PC-9 (cell line): ENCODE measurements at regions not wholly inside any gene's neighbourhood (a gene's known extent, or its start where the extent isn't known, plus 50 kb on each side); places are given as distances from the start of the nearest gene placed in this dataset.
A peak's percentile ranks its signal among the peaks of the same experiment; 100 is the strongest.

Experiments used
- BruUV-seq: library from RNA; stranded (reverse); fragments of 400-500 nt; replicated peaks from 2 replicates; lab custom pipeline; 2021; lab: Mats Ljungman, UMichigan
- CTCF ChIA-PET: fragments of 300-600 bp; sonication (Branson Sonifier 250); formaldehyde crosslinking; loops from one replicate; lab custom pipeline; 2022; ENCODE audit warnings: antibody characterized with exemption; lab: Charles Lee
- POLR2A ChIA-PET: fragments of 300-600 bp; sonication (Branson Sonifier 250); formaldehyde crosslinking; loops from one replicate; lab custom pipeline; 2022; ENCODE audit warnings: antibody characterized with exemption; ENCODE audit not compliant: unreplicated experiment; lab: Charles Lee
- DNase-seq, 2 experiments: peaks; one replicate each; pipeline versions ENCODE4 v3.0.0 to v3.0.0-alpha.2; 2015 to 2022; ENCODE audit warnings: mixed read lengths in 1 of 2
- H2AFZ ChIP-seq: fragments of 200-600 bp; sonication (generic); 2 replicates; pipeline ENCODE4 v1.8.1; 2017; ENCODE audit warnings: antibody characterized with exemption
- H3F3A ChIP-seq: fragments of 200-600 bp; sonication (generic); 2 replicates; pipeline ENCODE4 v1.8.1; 2017; ENCODE audit warnings: antibody characterized with exemption, mild to moderate bottlenecking, low read depth; ENCODE audit not compliant: insufficient read depth
- H3K27ac ChIP-seq: fragments of 200-600 bp; sonication (generic); 2 replicates; pipeline ENCODE4 v1.6.1; 2016; ENCODE audit warnings: mixed run types
- H3K27me3 ChIP-seq: fragments of 200-600 bp; sonication (generic); 2 replicates; pipeline ENCODE4 v1.6.1; 2016; ENCODE audit warnings: low read depth, mixed run types; ENCODE audit not compliant: insufficient read depth
- H3K36me3 ChIP-seq: fragments of 200-600 bp; sonication (generic); 2 replicates; pipeline ENCODE4 v1.6.1; 2016; ENCODE audit warnings: low read depth, mixed run types
- H3K4me1 ChIP-seq: fragments of 200-600 bp; sonication (generic); replicated peaks from 2 replicates; pipeline ENCODE4 v1.6.1; 2016; ENCODE audit warnings: mixed run types; ENCODE audit not compliant: insufficient read depth
- H3K4me2 ChIP-seq: fragments of 200-600 bp; sonication (generic); 2 replicates; pipeline ENCODE4 v1.6.1; 2017; ENCODE audit warnings: mixed run types
- H3K4me3 ChIP-seq: fragments of 200-600 bp; sonication (generic); 2 replicates; pipeline ENCODE4 v1.6.1; 2016; ENCODE audit warnings: mixed run types
- H3K79me2 ChIP-seq: fragments of 200-600 bp; sonication (generic); 2 replicates; pipeline ENCODE4 v1.6.1; 2017; ENCODE audit warnings: low read depth, mixed run types
- H3K9me2 ChIP-seq: fragments of 200-600 bp; sonication (generic); 2 replicates; pipeline ENCODE4 v1.8.1; 2017; ENCODE audit warnings: mild to moderate bottlenecking; ENCODE audit not compliant: insufficient read depth
- H3K9me3 ChIP-seq: fragments of 200-600 bp; sonication (generic); 2 replicates; pipeline ENCODE4 v1.8.1; 2016; ENCODE audit warnings: low read depth; ENCODE audit not compliant: insufficient read depth
- H4K20me1 ChIP-seq: fragments of 200-600 bp; sonication (generic); 2 replicates; pipeline ENCODE4 v1.8.1; 2017; ENCODE audit not compliant: insufficient read depth
- EZH2 ChIP-seq: fragments of 200-600 bp; sonication (generic); IDR thresholded peaks from 2 replicates; pipeline ENCODE4 v1.8.0; 2017; ENCODE audit warnings: antibody characterized with exemption, low read depth
- intact Hi-C: fragments of 100-400 bp; cut with micrococcal nuclease; formaldehyde crosslinking; loops from one replicate; pipeline ENCODE4 v1.10.0; 2022; ENCODE audit not compliant: unreplicated experiment
- TF ChIP-seq, protein P1 (sequence below): fragments of 200-600 bp; sonication (generic); conservative IDR thresholded peaks from 2 replicates; pipeline ENCODE4 v1.6.1; 2017; ENCODE audit warnings: mixed run types, antibody characterized with exemption, mild to moderate bottlenecking, moderate library complexity

- H3K4me3 ChIP-seq, result no peak overlapping the region
- BruUV-seq, result no TSS peak
- no peaks in the 10 kb centered on the region for H3K27me3 ChIP-seq
- H3K27ac ChIP-seq, result peak overlapping the region; percentile 66
- TF ChIP-seq, protein P1, sequence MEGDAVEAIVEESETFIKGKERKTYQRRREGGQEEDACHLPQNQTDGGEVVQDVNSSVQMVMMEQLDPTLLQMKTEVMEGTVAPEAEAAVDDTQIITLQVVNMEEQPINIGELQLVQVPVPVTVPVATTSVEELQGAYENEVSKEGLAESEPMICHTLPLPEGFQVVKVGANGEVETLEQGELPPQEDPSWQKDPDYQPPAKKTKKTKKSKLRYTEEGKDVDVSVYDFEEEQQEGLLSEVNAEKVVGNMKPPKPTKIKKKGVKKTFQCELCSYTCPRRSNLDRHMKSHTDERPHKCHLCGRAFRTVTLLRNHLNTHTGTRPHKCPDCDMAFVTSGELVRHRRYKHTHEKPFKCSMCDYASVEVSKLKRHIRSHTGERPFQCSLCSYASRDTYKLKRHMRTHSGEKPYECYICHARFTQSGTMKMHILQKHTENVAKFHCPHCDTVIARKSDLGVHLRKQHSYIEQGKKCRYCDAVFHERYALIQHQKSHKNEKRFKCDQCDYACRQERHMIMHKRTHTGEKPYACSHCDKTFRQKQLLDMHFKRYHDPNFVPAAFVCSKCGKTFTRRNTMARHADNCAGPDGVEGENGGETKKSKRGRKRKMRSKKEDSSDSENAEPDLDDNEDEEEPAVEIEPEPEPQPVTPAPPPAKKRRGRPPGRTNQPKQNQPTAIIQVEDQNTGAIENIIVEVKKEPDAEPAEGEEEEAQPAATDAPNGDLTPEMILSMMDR, result no peak
- TF ChIP-seq EZH2, result no peak
- peak overlapping the region; percentile 61 for H3K4me2 ChIP-seq
- no peak for DNase-seq
- H3K9me3 ChIP-seq, result no peaks in the 10 kb centered on the region
- no peak overlapping the region for H2AFZ ChIP-seq
- H3K4me1 ChIP-seq, result peaks cover 51% of the 10 kb centered on the region
- ChIA-PET POLR2A (interaction anchor here (0.6 kb wide), 1 partner anchor 205 kb away, joined by 3 read pairs; the partner anchor contains the start of gene GLUL), CTCF (interaction anchor here (0.8 to 1.4 kb wide), 2 partner anchors 42 to 44 kb away, joined by 4 to 10 read pairs; no protein-coding TSS in a partner anchor)
- peaks cover 29% of the 10 kb centered on the region for H3F3A ChIP-seq
- H4K20me1 ChIP-seq, result no peaks in the 10 kb centered on the region
- H3K36me3 ChIP-seq, result no peaks in the 10 kb centered on the region
- no peaks in the 10 kb centered on the region for H3K9me2 ChIP-seq
- no peaks in the 10 kb centered on the region for H3K79me2 ChIP-seq
- intact Hi-C loops, result loop anchor here (1.0 to 10.0 kb wide), 3 partner anchors 42 to 1682 kb away; partner anchors contain the start of gene ACBD6
Observed at GRCh38 chr1:182186757-182187146, 125.2 kb upstream of the ZNF648 start.

DNA sequence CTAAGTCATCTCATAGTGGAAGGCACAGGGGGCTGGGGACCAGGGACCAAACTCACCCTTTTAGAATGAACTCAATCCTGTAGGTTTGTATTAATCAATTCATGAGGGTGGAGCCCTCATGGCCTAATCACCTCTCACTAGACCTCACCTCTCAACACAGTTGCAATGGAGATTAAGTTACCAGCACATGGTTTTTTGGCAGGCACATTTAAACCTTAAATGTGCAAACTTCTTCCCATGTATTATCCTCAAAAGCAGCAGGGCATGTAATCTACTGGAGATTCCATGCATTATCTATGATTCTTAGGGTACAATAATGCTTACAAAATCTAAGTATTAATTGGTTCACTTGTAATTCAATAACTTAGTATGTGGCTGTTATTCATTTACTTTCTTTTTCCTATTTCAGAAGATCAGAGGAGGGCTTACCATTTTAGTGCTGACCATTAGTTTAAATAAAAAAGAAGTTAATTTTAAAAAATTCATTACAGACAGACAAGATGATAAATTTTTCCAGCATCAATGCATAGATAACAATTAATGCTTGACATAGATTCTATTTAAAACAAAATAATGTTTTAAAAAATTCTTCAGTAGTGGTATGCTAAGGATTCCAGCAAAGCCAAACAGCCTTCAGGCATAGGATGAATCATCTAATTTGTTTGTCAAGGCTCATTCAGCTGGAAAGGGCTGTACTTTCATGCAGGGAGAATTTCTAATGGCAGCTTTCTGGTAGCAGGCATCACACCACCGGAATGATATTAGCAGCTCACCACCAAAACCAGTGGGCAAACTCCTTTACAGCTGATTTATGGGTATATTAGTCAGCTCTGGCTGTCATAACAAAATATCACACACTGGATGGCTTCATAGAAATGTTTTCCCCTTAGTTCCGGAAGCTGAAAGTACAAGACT, 124.6 kb upstream of the ZNF648 start:
- POLR2A ChIA-PET, result interaction anchor here (0.6 kb wide), 1 partner anchor 206 kb away, joined by 3 read pairs; the partner anchor contains the start of gene GLUL
- peak overlapping the region; percentile 12; the same call in 1 of the 2 replicates for H3K4me3 ChIP-seq

GRCh38 chr1:182185136-182185535, 123.6 kb upstream of the ZNF648 start:
- POLR2A ChIA-PET, result no interaction called here
- H3K27ac ChIP-seq, result no peak overlapping the region
- DNase-seq, result no peak

More for the DNA sequence above, 124.6 kb upstream of the ZNF648 start:
- H3K9me2 ChIP-seq, result no peaks in the 10 kb centered on the region
- H3K79me2 ChIP-seq, result no peaks in the 10 kb centered on the region
- intact Hi-C loops, result loop anchor here (1.0 to 10.0 kb wide), 3 partner anchors 42 to 1681 kb away; partner anchors contain the start of gene ACBD6
- H3K4me2 ChIP-seq, result peak overlapping the region; percentile 61
- DNase-seq, result peak; percentile 76 to 97
- no peaks in the 10 kb centered on the region for H3K27me3 ChIP-seq
- H3K27ac ChIP-seq, result peak overlapping the region; percentile 66
- H3K4me1 ChIP-seq, result peaks cover 56% of the 10 kb centered on the region
- no peaks in the 10 kb centered on the region for H3K36me3 ChIP-seq
- no peaks in the 10 kb centered on the region for H3K9me3 ChIP-seq
- CTCF ChIA-PET, result interaction anchor here (0.8 to 1.4 kb wide), 2 partner anchors 42 to 43 kb away, joined by 4 to 10 read pairs; no protein-coding TSS in a partner anchor
- no peak for TF ChIP-seq EZH2
- TF ChIP-seq, protein P1, result no peak
- BruUV-seq, result no TSS peak
- H4K20me1 ChIP-seq, result no peaks in the 10 kb centered on the region
- no peak overlapping the region for H2AFZ ChIP-seq
- H3F3A ChIP-seq, result peaks cover 32% of the 10 kb centered on the region

More at GRCh38 chr1:182185136-182185535, 123.6 kb upstream of the ZNF648 start:
- Histone ChIP-seq H3K36me3 (no peaks in the 10 kb centered on the region), H3K9me2 (no peaks in the 10 kb centered on the region), H3K27me3 (no peaks in the 10 kb centered on the region), H3K9me3 (no peaks in the 10 kb centered on the region), H3K4me1 (peaks cover 65% of the 10 kb centered on the region), H3K79me2 (no peaks in the 10 kb centered on the region), H3K4me2 (peak overlapping the region; percentile 59), H2AFZ (no peak overlapping the region), H4K20me1 (no peaks in the 10 kb centered on the region), H3K4me3 (no peak overlapping the region), H3F3A (peaks cover 39% of the 10 kb centered on the region)
- TF ChIP-seq, protein P1, result no peak
- no peak for TF ChIP-seq EZH2
- CTCF ChIA-PET, result no interaction called here
- intact Hi-C loops, result loop anchor here (10.0 kb wide), 1 partner anchor 1680 kb away; the partner anchor contains the start of gene ACBD6
- no TSS peak for BruUV-seq
